Lower lobe of right lung (tissue), 2 donors: ENCODE measurements at regions not wholly inside any gene's neighbourhood (a gene's known extent, or its start where the extent isn't known, plus 50 kb on each side); places are given as distances from the start of the nearest gene placed in this dataset.
"Not testable (repeated sequence)": the region's sequence is repeated elsewhere in the genome, so short reads cannot be mapped to it uniquely, and the experiment has no call there.

Source experiments
- ATAC-seq, 2 donors: fragments of 200-7000 bp; cut with Tn5 transposase; one replicate each; pipeline ENCODE4 v1.9.1; 2020 to 2022; ENCODE audit warnings: mild to moderate bottlenecking in 2 of 2, moderate library complexity in 2 of 2
- DNase-seq: peaks from one replicate; pipeline ENCODE4 v3.0.0-alpha.2; 2020
- H3K27ac ChIP-seq: fragments of 200-600 bp; one replicate; pipeline ENCODE4 v1.8.0; 2022
- H3K27me3 ChIP-seq: fragments of 200-600 bp; one replicate; pipeline ENCODE4 v1.8.0; 2022; ENCODE audit warnings: low read depth
- H3K36me3 ChIP-seq: fragments of 200-600 bp; one replicate; pipeline ENCODE4 v1.8.0; 2022; ENCODE audit warnings: mild to moderate bottlenecking
- H3K4me1 ChIP-seq: fragments of 200-600 bp; one replicate; pipeline ENCODE4 v1.8.0; 2022
- H3K4me3 ChIP-seq: fragments of 200-600 bp; one replicate; pipeline ENCODE4 v1.8.0; 2022; ENCODE audit warnings: mild to moderate bottlenecking
- H3K9me3 ChIP-seq: fragments of 200-600 bp; one replicate; pipeline ENCODE4 v1.8.0; 2022
- intact Hi-C: fragments of 100-400 bp; cut with DNase I; formaldehyde crosslinking; loops from one replicate; pipeline ENCODE4 v1.11.0; 2022
- TF ChIP-seq, protein P1 (sequence below): fragments of 200-600 bp; IDR thresholded peaks from one replicate; pipeline ENCODE4 v1.8.0; 2022; ENCODE audit warnings: antibody characterized with exemption, mild to moderate bottlenecking
- donor health status: DM: no; HTN: yes; CAD: no; lungs with severe emphysema.

DNA sequence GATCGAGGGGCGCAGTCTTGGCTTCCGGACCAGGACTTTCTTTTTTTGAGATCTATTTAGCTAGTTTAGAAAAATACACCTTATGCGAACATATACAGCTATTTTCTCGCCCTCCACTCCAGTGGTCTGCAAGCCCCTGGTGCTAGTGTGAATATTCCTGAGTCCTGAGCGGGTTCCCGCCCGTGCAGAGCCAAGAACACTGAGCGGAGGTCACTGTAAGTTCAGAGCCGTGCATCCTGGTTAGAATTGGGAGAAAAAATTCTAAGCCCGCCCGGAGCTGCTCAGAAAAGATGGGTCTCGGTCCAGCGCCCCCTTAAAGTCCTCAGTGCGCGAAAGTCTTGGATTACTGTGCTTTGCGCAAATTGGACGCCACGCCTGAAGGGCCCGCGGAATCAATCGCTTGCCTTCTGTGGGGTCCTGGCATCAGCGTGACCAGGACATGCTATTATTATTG, 117.7 kb downstream of the KCNRG start:
- Histone ChIP-seq H3K4me1 (peaks cover 31% of the 10 kb centered on the region), H3K36me3 (no peaks in the 10 kb centered on the region), H3K27me3 (peaks cover 53% of the 10 kb centered on the region), H3K9me3 (no peaks in the 10 kb centered on the region), H3K4me3 (peak overlapping the region; percentile 14), H3K27ac (no peak overlapping the region)
- ATAC-seq (no peak), DNase-seq (no peak)
- intact Hi-C loops, result no loop called here
- TF ChIP-seq, protein P1, sequence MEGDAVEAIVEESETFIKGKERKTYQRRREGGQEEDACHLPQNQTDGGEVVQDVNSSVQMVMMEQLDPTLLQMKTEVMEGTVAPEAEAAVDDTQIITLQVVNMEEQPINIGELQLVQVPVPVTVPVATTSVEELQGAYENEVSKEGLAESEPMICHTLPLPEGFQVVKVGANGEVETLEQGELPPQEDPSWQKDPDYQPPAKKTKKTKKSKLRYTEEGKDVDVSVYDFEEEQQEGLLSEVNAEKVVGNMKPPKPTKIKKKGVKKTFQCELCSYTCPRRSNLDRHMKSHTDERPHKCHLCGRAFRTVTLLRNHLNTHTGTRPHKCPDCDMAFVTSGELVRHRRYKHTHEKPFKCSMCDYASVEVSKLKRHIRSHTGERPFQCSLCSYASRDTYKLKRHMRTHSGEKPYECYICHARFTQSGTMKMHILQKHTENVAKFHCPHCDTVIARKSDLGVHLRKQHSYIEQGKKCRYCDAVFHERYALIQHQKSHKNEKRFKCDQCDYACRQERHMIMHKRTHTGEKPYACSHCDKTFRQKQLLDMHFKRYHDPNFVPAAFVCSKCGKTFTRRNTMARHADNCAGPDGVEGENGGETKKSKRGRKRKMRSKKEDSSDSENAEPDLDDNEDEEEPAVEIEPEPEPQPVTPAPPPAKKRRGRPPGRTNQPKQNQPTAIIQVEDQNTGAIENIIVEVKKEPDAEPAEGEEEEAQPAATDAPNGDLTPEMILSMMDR, result no peak

DNA sequence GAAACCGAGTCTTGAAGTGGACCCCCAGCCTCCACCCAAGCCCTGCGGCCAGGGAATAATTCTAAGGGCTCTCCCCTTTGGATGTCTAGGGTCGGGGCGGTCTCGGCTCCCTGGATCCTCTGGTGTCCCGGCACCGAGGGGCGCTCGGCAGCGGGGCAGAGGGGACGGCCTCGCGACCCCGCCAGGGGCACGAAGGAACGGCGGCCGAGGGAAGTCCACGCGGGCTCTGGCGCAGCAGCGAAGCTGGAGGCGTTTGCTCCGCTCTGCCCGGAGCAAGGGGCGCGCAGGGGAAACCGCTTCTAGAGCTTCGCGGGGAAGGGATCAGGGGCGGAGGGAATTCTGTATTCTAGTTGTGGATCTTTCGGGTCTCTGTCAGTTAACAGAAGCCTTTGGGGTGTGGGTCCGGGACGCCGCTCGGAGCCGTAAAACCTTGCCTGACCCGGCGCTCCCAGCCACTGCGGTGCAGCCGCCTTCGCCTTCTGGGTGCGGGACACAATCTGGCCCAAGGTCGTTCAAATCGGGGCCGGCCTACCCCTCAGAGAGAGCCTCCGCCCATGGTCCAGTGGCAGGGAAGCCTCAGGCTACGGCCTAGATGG, 118.2 kb downstream of the KCNRG start:
- Histone ChIP-seq H3K27me3 (peaks cover 50% of the 10 kb centered on the region), H3K4me3 (no peak overlapping the region), H3K9me3 (no peaks in the 10 kb centered on the region), H3K27ac (no peak overlapping the region), H3K4me1 (peaks cover 29% of the 10 kb centered on the region), H3K36me3 (no peaks in the 10 kb centered on the region)
- TF ChIP-seq, protein P1, result no peak
- intact Hi-C loops, result no loop called here
- DNase-seq, result no peak
- ATAC-seq, result no peak

- TF ChIP-seq, protein P1, result no peak
- Histone ChIP-seq H3K27me3 (peaks cover 25% of the 10 kb centered on the region), H3K4me3 (no peak overlapping the region), H3K36me3 (no peaks in the 10 kb centered on the region), H3K27ac (no peak overlapping the region), H3K4me1 (peaks cover 19% of the 10 kb centered on the region), H3K9me3 (no peaks in the 10 kb centered on the region)
- ATAC-seq (no peak), DNase-seq (no peak)
- intact Hi-C loops, result no loop called here
These were observed 121.0 kb downstream of the KCNRG start for GRCh38 chr13:50136226-50136625.

- DNase-seq (no peak), ATAC-seq (no peak)
- H3K4me1 ChIP-seq, result peaks cover 15% of the 10 kb centered on the region
- H3K4me3 ChIP-seq, result no peak overlapping the region
- intact Hi-C loops, result no loop called here
- H3K27me3 ChIP-seq, result peaks cover 21% of the 10 kb centered on the region
- TF ChIP-seq, protein P1, result no peak
- no peaks in the 10 kb centered on the region for H3K9me3 ChIP-seq
- H3K27ac ChIP-seq, result no peak overlapping the region
- H3K36me3 ChIP-seq, result no peaks in the 10 kb centered on the region
These were observed 121.4 kb downstream of the KCNRG start for GRCh38 chr13:50136678-50137077.

DNA sequence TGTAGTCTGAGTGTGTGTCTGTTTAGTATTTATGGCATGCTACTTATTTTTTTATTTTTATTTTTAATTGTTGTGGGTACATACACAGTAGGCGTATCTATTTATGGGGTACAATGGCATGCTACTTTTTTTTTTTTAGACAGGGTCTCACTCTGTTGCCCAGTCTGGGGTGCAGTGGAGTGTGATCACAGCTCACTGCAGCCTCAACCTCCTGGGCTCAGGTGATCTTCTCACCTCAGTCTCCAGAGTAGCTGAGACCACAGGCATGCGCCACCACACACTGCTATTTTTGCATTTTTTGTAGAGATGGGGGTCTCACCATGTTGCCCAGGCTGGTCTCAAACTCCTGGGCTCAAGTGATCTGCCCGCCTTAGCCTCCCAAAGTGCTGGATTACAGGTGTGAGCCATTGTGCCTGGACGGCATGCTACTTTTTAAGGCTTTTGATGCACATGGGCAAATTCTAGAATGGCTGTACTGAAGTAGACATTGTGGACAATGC, 124.2 kb downstream of the KCNRG start:
- H3K36me3 ChIP-seq, H3K4me1 ChIP-seq, H3K4me3 ChIP-seq, H3K9me3 ChIP-seq, H3K27ac ChIP-seq, ATAC-seq, intact Hi-C loops, DNase-seq, H3K27me3 ChIP-seq: not testable (repeated sequence)

GRCh38 chr13:50140153-50140552, 124.9 kb downstream of the KCNRG start:
- ATAC-seq (no peak), DNase-seq (no peak)
- H3K9me3 ChIP-seq, result no peaks in the 10 kb centered on the region
- H3K4me1 ChIP-seq, result peaks cover 6% of the 10 kb centered on the region
- H3K4me3 ChIP-seq, result no peak overlapping the region
- H3K27me3 ChIP-seq, result no peaks in the 10 kb centered on the region
- TF ChIP-seq, protein P1, result no peak
- no peaks in the 10 kb centered on the region for H3K36me3 ChIP-seq
- intact Hi-C loops, result no loop called here
- no peak overlapping the region for H3K27ac ChIP-seq
